ENCODE measurements at regions not wholly inside any gene's neighbourhood (a gene's known extent, or its start where the extent isn't known, plus 50 kb on each side); places are given as distances from the start of the nearest gene placed in this dataset.
"Not testable (repeated sequence)": the region's sequence is repeated elsewhere in the genome, so short reads cannot be mapped to it uniquely, and the experiment has no call there.

- DNase-seq: no peak
Observed at GRCh38 chr9:89844535-89844934, 239.7 kb downstream of the GADD45G start.

- no peak for DNase-seq
Observed at GRCh38 chr9:89845321-89845720, 240.5 kb downstream of the GADD45G start.

- DNase-seq: no peak
Observed at GRCh38 chr9:89845862-89846261, 241.1 kb downstream of the GADD45G start.

GRCh38 chr9:89848060-89849040 is 243.5 kb downstream of the GADD45G start:
- no peak for DNase-seq

GRCh38 chr9:89849096-89849495 is 244.3 kb downstream of the GADD45G start:
- no peak for DNase-seq

DNA sequence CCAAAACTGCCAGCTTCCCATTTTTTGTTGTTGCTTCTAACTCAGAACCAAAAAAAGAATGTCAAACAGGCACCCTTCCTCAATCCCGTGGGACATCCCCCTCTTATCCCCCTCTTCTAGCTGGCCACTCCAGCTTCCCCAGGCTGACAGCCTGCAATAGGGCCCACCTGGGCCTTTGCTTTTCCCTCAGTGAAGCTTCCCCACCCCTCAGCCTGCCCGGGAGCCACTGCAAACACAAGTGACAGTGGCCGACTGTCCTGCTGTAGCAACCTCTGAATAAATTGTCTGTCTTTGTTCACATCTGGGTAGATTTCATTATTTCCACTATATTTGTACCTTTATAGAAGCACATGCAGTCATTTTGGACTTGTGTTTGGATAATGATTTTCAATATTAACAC is 245.3 kb downstream of the GADD45G start:
- DNase-seq: no peak

- DNase-seq: no peak
Observed at GRCh38 chr9:89850631-89851325, 246.0 kb downstream of the GADD45G start.

GRCh38 chr9:89853161-89853560 is 248.3 kb downstream of the GADD45G start:
- no peak for DNase-seq

DNA sequence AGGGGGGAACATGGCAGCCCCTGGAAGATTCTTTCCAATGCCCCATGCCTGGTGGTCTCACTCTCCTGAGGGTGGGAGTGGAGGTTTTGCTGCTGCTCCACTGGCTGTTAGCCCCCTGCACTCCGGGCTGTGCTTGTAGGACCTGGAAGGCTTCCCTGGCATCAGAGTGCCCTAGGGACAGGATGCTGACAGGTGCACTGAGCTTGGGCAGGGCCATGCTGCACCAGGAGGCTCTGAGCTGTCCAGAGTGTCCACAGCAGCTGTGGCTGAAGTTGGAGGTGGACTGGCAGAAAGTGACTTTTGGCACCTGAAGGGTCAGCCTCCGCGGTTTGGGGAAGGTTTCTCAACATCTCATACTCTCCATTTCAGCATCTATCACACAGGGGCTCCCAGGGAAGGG is 249.1 kb downstream of the GADD45G start:
- no peak for DNase-seq

DNA sequence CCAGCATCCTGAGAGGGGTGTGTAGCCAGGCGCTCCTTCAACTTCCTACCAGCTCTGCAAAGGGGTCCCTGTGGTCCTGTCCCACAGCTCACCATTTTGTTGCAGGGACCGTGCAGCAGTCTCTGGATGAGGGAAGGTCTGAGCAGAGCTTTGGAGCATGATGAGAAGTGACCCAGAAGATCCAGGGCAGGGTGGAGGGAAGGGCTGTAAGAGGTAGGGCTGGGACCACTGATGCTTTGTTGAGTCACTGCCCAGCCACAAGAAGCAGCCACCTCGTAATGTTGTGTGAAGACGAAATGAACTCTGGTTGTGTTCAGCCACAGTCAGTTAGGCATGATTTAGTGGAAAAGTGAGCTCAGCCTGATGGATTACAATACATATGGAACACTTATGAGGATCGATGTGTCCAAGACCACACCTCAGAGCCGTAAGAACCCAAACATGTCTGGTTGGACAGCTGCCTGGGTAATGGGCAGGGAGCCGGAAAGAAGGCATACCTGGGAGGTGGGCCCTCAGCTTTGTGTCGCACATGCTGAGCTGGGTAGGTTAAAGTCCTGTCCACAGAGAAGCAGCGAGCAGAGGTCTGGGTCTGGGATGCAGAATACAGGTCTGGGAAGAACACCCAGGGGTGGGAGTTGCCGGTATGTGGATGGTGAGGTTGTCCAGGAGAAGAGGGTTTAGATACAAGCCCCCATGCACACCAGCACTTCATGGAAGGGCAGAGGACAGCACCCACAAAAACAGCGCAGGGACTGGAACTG is 250.1 kb downstream of the GADD45G start:
- no peak for DNase-seq

DNA sequence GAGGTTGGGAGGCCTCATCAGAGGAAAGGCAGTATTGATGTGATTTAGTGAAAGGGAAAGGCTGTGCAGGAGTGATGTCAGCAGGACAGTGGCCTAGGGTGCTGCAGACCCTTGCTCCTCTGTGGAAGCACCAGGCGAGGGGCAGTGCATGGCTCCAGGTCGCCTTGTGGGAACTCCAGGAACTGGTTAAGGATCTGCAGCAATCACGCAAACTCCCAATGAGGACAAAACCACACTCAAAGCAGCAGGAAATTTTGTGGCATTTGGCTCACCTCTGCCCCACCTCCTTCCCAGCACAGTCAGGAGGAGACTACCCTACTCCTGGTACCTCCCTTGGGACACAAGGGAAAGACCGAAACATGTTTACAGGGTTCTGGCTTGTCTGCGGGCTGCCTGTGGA is 251.5 kb downstream of the GADD45G start:
- DNase-seq: not testable (repeated sequence)

DNA sequence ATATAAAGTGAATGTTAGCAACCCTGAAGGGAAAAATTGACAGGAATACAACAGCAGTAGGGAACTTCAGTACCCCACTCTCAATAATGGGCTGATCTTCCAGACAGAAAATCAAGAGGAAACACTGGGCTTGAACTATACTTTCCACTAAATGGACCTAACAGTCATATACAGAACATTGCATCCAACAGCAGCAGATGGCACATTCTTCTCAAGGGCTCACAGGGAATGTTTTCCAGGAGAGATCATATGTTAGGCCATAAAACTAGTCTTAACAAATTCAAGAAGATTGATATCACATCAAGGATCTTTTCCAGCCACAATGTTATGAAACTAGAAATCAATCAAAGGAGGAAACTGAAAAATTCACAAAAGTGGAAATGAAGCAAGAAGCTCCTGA is 252.1 kb downstream of the GADD45G start:
- not testable (repeated sequence) for DNase-seq

GRCh38 chr9:89859842-89860241 is 255.0 kb downstream of the GADD45G start:
- DNase-seq: not testable (repeated sequence)

DNA sequence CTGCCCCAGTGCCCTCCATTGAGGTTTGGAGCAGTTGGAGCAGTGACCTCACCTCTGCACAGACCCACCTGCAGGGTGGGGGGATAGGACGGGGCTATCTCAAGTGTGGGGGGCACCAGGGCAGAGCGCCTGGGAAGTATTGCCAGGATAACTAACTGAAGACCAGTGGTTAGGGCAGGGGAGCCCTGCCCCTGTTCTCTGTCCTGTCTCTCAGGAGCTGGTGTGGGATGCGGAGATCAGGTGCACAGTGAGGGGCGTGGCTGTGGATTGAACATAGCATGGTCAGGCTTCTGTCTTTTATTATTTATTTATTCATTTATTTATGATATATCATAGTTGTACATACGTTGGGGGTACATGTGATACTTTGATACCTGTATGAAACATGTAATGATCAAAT is 256.6 kb downstream of the GADD45G start:
- not testable (repeated sequence) for DNase-seq

GRCh38 chr9:89862316-89862715 is 257.5 kb downstream of the GADD45G start:
- no peak for DNase-seq

DNA sequence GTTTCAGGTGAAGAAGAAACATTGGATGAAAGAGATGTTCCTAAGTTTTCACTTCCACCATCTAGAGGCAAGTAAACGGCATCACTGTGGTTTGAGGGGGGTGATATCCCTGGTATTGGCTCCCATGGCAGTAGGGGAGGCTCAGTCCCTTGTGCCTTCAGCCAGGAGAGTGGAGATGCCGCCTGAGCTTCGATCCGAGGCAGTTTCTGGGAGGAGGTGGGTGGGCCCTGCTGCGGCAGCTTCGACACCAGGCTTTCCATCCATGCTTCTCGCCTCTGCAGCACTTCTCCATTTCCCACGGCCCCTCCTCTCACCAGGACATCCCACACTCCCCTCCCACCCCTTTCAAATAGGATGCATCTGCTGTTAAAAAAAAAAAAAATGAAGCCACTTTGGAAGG is 258.3 kb downstream of the GADD45G start:
- DNase-seq: no peak

DNA sequence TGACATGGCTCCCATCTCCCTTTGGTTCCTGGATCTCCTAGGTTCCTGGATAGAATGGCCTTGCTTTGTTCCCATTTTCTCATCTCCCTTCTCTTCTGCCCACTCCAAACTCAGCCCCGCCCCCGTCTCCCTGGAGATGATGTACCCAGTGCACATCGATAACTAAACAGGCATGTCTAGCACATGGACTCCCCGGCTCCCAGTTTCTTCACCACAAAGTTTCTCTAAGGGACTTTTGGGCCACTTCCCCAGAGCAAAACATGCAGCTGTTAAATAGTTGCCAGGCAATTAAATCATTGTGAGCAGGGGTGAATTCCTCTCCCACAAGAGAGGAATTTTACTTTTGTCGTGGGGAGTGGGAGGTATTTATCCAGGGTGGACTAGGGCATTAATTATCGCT is 259.0 kb downstream of the GADD45G start:
- no peak for DNase-seq

DNA sequence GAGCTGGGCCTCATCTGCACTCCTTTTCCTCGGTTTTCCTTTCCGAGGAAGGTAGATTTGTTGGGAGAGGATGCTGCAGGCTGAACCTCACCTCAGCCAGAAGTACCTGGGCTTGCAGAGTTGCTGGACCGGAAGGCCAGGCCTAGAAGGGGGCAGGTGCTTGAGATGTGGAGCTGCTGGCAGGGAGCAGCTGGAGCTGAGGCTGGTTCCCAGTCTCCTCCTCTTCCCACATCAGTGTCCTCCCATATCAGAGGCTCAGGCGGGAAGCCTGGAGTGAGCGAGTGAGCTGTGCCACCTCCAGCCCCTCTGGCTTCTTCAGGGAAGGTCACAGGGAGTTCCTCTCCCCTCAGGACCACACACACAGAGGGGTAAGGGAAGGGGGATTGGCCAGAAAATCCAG is 259.4 kb downstream of the GADD45G start:
- no peak for DNase-seq

GRCh38 chr9:89864731-89865130 is 259.9 kb downstream of the GADD45G start:
- no peak for DNase-seq

DNA sequence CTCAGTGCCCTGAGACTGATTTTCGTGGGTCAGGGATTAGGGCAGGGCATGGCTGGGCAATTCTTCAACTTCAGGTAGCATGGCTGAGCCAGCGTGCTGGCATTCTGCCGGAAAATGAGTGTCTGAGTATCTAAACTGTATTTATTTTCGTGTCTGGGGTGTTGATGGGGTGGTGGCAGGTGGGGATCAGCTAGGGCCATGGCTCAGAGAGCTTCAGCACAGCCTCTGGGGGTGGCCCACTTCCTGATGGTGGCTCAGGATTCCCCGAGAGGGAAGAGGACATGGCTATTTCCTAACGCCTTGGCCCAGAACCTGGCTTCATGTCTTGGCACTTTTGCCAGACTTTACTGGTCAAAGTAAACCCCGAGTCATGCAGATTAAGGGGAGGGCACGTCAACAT is 260.5 kb downstream of the GADD45G start:
- DNase-seq: no peak

DNA sequence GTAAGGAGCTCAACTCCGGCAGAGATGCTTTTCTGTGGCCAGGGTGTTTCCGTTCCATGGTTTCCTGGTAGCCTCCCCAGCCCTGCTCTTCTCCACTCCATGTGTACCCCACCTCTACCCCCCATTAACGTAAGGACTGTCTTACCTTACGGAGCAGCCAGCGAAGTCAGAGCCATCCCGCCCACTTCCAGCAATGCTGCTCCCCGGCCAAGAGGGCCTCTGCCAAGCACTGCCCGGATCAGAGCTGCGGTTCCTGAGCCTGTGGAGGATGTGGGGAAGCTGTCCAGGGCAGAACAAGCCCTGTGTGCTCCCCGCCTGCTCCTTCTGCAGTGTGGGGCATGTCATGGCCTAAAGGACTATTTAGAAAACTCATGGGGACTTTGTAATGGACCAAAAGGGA is 261.2 kb downstream of the GADD45G start:
- no peak for DNase-seq

DNA sequence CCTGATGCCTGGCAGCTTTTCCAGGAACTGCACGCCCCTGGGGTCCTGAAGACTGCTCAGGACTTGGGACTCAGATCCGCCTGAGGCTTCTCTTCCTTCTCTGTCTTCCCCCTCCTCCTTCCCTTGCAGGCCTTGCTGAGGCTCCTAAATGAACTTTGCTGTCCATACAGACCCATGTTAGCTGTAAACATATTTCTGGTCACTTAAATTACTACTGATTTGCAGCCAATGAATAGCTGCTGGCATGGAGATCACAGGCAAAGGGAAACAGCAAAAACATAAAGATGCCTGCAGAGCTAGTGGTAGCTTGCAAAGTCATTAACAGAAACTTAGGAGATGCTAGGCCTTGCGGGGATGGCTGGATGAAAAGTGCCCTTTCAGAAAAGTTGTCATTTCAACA is 261.9 kb downstream of the GADD45G start:
- no peak for DNase-seq

- no peak for DNase-seq
Observed at GRCh38 chr9:89868100-89868499, 263.3 kb downstream of the GADD45G start.
